BLaER1 (cell line): ENCODE measurements at regions not wholly inside any gene's neighbourhood (a gene's known extent, or its start where the extent isn't known, plus 50 kb on each side); places are given as distances from the start of the nearest gene placed in this dataset.

Experiments used
- H3K27ac ChIP-seq: shearing (Covaris generic); formaldehyde crosslinking; 2 replicates; pipeline ENCODE4 v1.8.1; 2022
- H3K27me3 ChIP-seq: shearing (Covaris generic); formaldehyde crosslinking; 2 replicates; pipeline ENCODE4 v1.8.1; 2022
- H3K36me3 ChIP-seq: shearing (Covaris generic); formaldehyde crosslinking; 2 replicates; pipeline ENCODE4 v1.8.1; 2022
- H3K4me1 ChIP-seq: shearing (Covaris generic); formaldehyde crosslinking; 2 replicates; pipeline ENCODE4 v1.8.1; 2022
- H3K4me2 ChIP-seq: shearing (Covaris generic); formaldehyde crosslinking; 2 replicates; pipeline ENCODE4 v1.8.1; 2022
- H3K4me3 ChIP-seq: shearing (Covaris generic); formaldehyde crosslinking; 2 replicates; pipeline ENCODE4 v1.8.1; 2022
- H3K9ac ChIP-seq: shearing (Covaris generic); formaldehyde crosslinking; 2 replicates; pipeline ENCODE4 v1.8.1; 2022
- H3K9me3 ChIP-seq: shearing (Covaris generic); formaldehyde crosslinking; 2 replicates; pipeline ENCODE4 v1.8.1; 2022
- H4K20me1 ChIP-seq: shearing (Covaris generic); formaldehyde crosslinking; 2 replicates; pipeline ENCODE4 v1.8.1; 2022
- Cebpa-rat ChIP-seq: shearing (Covaris generic); IDR thresholded peaks from 2 replicates; pipeline ENCODE4 v1.8.1; 2022

- Histone ChIP-seq H3K27me3 (no peaks in the 10 kb centered on the region), H3K27ac (no peak overlapping the region), H3K4me3 (no peak overlapping the region), H3K4me1 (no peaks in the 10 kb centered on the region), H3K4me2 (no peak overlapping the region), H3K9me3 (no peaks in the 10 kb centered on the region; the same call in none of the 2 replicates), H3K36me3 (no peaks in the 10 kb centered on the region), H3K9ac (no peak overlapping the region), H4K20me1 (no peaks in the 10 kb centered on the region)
- no peak for TF ChIP-seq Cebpa-rat
These were observed 618.8 kb upstream of the POU3F2 start for GRCh38 chr6:98215531-98215930.

GRCh38 chr6:98230250-98230649, 604.1 kb upstream of the POU3F2 start:
- Histone ChIP-seq H3K27ac (no peak overlapping the region), H3K4me1 (no peaks in the 10 kb centered on the region), H3K36me3 (no peaks in the 10 kb centered on the region), H3K4me3 (no peak overlapping the region), H3K9me3 (0 out of 2 replicates have a peak, but pooled peaks cover 9% of the 10 kb centered on the region), H3K4me2 (no peak overlapping the region), H3K9ac (no peak overlapping the region), H4K20me1 (no peaks in the 10 kb centered on the region), H3K27me3 (no peaks in the 10 kb centered on the region)
- no peak for TF ChIP-seq Cebpa-rat

DNA sequence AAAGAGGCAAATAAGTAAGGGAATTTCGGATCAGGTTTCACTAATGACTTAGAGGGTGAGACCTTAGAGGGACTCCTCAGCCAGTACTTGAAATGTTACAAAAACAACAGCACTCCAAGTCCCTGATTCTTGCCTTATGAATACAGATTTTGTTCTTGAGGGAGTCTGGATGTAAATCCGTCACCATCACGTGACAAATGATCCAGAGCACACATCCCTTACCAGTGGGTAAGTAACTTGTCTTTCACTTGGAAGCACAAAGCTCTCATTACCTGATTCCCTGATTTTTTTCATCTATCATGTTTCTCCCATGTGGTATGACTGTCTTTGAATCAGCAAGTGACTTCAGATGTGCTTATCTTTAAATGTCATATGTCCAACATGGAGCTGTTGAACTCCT, 595.3 kb upstream of the POU3F2 start:
- TF ChIP-seq Cebpa-rat: no peak
- Histone ChIP-seq H3K4me1 (no peaks in the 10 kb centered on the region), H4K20me1 (no peaks in the 10 kb centered on the region), H3K9ac (no peak overlapping the region), H3K36me3 (no peaks in the 10 kb centered on the region), H3K27ac (no peak overlapping the region), H3K4me3 (no peak overlapping the region), H3K4me2 (no peak overlapping the region), H3K9me3 (no peaks in the 10 kb centered on the region), H3K27me3 (no peaks in the 10 kb centered on the region)

DNA sequence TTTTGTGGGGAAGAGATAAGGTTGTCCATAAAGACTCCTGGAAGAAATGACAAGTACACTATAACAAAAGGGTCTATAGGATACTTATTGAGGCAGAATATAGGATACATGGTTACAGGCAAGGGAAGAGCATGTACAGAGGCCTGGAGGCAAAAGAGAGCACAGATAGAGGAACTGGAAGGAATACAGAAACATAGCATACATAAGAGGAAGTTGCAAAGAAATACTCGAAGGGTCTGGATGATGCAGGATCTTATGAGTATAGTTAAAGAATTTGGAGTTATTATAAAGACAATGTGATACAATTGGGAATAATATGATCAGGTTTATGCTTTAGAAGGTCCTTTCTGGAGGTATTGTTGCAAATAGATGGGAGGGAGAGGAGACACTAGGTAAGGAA, 592.7 kb upstream of the POU3F2 start:
- Histone ChIP-seq H3K36me3 (no peaks in the 10 kb centered on the region), H3K9ac (no peak overlapping the region), H3K4me1 (no peaks in the 10 kb centered on the region), H3K27me3 (no peaks in the 10 kb centered on the region), H3K4me3 (no peak overlapping the region), H4K20me1 (no peaks in the 10 kb centered on the region), H3K9me3 (no peaks in the 10 kb centered on the region), H3K4me2 (no peak overlapping the region), H3K27ac (no peak overlapping the region)
- no peak for TF ChIP-seq Cebpa-rat

DNA sequence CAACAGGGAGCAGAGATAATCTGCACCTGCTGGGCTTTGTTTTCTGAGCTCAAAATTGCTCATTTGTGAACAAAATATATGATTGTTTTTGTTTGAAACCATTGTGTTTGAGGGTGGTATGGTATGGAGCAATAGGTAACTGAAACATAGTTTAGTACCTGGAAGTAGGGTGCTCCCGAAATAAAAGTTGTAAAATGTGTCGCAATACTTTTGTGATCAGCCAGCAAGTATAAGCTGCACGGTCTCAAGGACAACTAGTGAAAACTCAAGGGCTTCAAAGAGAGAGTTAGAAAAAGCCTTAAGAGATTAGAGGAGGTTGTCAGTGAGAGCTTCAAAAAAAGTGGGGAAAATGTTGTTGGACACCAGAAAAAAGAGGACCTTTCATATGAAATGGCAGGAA, 579.8 kb upstream of the POU3F2 start:
- Histone ChIP-seq H3K27me3 (no peaks in the 10 kb centered on the region), H3K36me3 (no peaks in the 10 kb centered on the region)
- peak; percentile 82; the same call in 1 of the 2 replicates for TF ChIP-seq Cebpa-rat

GRCh38 chr6:98260382-98260781, 574.0 kb upstream of the POU3F2 start:
- TF ChIP-seq Cebpa-rat: no peak
- H3K27me3 ChIP-seq: no peaks in the 10 kb centered on the region
- H4K20me1 ChIP-seq: no peaks in the 10 kb centered on the region
- H3K27ac ChIP-seq: no peak overlapping the region
- no peak overlapping the region for H3K4me3 ChIP-seq
- H3K4me1 ChIP-seq: no peaks in the 10 kb centered on the region
- H3K9me3 ChIP-seq: no peaks in the 10 kb centered on the region
- no peaks in the 10 kb centered on the region for H3K36me3 ChIP-seq
- H3K9ac ChIP-seq: no peak overlapping the region
- no peak overlapping the region for H3K4me2 ChIP-seq

More for the DNA sequence above, 579.8 kb upstream of the POU3F2 start:
- Histone ChIP-seq H3K4me3 (no peak overlapping the region), H3K27ac (no peak overlapping the region), H3K9ac (no peak overlapping the region), H3K4me1 (no peaks in the 10 kb centered on the region), H4K20me1 (no peaks in the 10 kb centered on the region), H3K4me2 (no peak overlapping the region), H3K9me3 (no peaks in the 10 kb centered on the region)

DNA sequence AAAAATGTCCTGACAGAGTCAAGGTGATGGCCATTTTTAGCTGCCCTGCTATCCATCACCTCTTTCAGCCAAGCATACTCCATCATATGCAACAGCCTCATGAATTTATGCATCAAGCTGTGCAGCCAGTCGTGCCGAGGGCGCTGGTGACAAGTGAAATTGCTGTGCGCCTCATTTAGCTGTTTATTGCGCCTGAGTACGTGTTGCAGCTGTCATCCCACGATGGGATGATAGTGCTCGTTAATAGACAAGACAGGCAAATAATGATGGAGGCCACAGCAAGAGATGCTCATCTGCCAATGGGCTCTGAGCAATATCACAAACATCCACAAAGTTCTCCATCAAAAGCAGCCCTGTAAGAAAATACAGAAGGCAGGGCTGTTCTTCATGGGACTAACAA, 562.3 kb upstream of the POU3F2 start:
- H3K4me2 ChIP-seq: no peak overlapping the region
- H3K27ac ChIP-seq: no peak overlapping the region
- no peaks in the 10 kb centered on the region for H3K36me3 ChIP-seq
- H3K9me3 ChIP-seq: no peaks in the 10 kb centered on the region
- no peaks in the 10 kb centered on the region for H3K4me1 ChIP-seq
- H4K20me1 ChIP-seq: no peaks in the 10 kb centered on the region
- no peak for TF ChIP-seq Cebpa-rat
- no peak overlapping the region for H3K9ac ChIP-seq
- H3K27me3 ChIP-seq: no peaks in the 10 kb centered on the region
- H3K4me3 ChIP-seq: no peak overlapping the region

GRCh38 chr6:98274691-98275090, 559.7 kb upstream of the POU3F2 start:
- Histone ChIP-seq H3K4me1 (no peaks in the 10 kb centered on the region), H3K9ac (no peak overlapping the region), H3K27ac (no peak overlapping the region), H3K9me3 (no peaks in the 10 kb centered on the region), H3K27me3 (no peaks in the 10 kb centered on the region), H3K4me3 (no peak overlapping the region), H3K36me3 (no peaks in the 10 kb centered on the region), H4K20me1 (no peaks in the 10 kb centered on the region), H3K4me2 (no peak overlapping the region)
- no peak for TF ChIP-seq Cebpa-rat

GRCh38 chr6:98280492-98280891, 553.9 kb upstream of the POU3F2 start:
- Histone ChIP-seq H3K4me3 (no peak overlapping the region), H3K36me3 (no peaks in the 10 kb centered on the region)

DNA sequence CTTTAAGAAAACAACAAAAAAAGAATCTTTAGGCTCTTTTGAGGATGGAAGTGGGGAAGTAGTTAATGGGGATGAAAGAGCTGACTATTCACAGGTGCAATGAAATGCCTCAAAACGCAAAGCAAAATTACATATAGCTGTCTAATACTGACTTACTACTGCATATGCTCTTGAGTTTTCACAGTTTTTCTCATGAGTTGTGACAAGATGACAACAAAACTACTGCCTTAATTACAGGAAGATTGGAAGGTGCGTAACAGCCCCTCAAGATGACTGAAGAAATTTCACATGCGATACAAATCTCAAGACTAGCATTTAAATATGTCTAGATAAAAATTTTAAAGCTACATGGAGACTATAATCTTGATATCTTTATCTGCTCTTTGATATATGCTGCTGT, 547.8 kb upstream of the POU3F2 start:
- Histone ChIP-seq H3K27me3 (no peaks in the 10 kb centered on the region), H4K20me1 (no peaks in the 10 kb centered on the region), H3K9me3 (no peaks in the 10 kb centered on the region), H3K4me1 (no peaks in the 10 kb centered on the region), H3K4me3 (no peak overlapping the region), H3K27ac (no peak overlapping the region), H3K36me3 (no peaks in the 10 kb centered on the region), H3K9ac (no peak overlapping the region), H3K4me2 (no peak overlapping the region)
- no peak for TF ChIP-seq Cebpa-rat

More at GRCh38 chr6:98280492-98280891, 553.9 kb upstream of the POU3F2 start:
- no peak for TF ChIP-seq Cebpa-rat
- H4K20me1 ChIP-seq: no peaks in the 10 kb centered on the region
- no peaks in the 10 kb centered on the region for H3K4me1 ChIP-seq
- H3K9ac ChIP-seq: no peak overlapping the region
- H3K27me3 ChIP-seq: no peaks in the 10 kb centered on the region
- H3K4me2 ChIP-seq: no peak overlapping the region
- no peak overlapping the region for H3K27ac ChIP-seq
- no peaks in the 10 kb centered on the region for H3K9me3 ChIP-seq

DNA sequence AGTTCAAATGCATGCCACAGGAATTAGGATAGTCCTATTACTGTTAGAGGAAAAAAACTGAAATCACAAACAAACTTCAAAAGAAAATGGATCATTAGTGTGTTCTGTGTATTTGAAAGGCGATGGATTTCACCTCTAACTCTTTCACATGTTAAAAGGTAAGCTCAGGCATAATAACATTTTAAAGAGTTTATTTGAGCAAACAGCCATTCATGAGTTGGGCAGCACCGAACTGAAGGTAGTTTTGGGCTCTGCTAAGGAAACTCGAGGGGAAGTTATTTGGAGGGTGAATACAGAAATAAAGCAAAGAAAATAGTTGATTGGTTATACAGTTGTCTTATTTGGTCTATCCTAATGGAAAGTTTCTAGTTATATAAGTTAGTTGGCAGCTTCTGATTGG, 546.5 kb upstream of the POU3F2 start:
- Histone ChIP-seq H4K20me1 (no peaks in the 10 kb centered on the region), H3K36me3 (no peaks in the 10 kb centered on the region), H3K4me2 (no peak overlapping the region), H3K4me1 (no peaks in the 10 kb centered on the region), H3K9me3 (no peaks in the 10 kb centered on the region), H3K27ac (no peak overlapping the region), H3K27me3 (no peaks in the 10 kb centered on the region), H3K9ac (no peak overlapping the region), H3K4me3 (no peak overlapping the region)
- TF ChIP-seq Cebpa-rat: no peak
